ENCODE measurements at regions not wholly inside any gene's neighbourhood (a gene's known extent, or its start where the extent isn't known, plus 50 kb on each side); places are given as distances from the start of the nearest gene placed in this dataset.

DNA sequence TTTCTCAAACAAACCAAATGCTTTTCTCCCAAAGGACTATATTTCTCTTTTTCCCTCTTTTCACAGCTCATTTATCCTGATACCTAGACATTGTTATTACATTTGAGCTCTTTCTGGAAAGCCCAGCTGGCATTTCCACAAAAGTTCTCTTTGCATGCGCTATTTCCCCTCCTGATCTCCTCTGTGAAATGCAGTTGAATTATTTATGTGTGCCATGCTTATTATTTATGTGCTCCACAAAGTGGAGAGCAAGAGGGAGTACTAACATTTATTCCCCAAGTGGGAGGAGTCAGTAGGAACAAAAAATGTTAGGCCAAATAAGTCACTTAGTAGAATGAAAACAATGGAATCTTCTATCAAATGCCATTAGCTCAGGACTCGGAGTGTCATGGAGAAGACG, 626.6 kb upstream of the IGFBP7 start:
- no peak overlapping the region for H4K8ac ChIP-seq (replicated peaks; ENCODE audit: insufficient read length, low read depth, low read length)
- no peak overlapping the region for H3K14ac ChIP-seq (ENCODE audit: insufficient read depth, low read length)
- no peak overlapping the region for H2BK12ac ChIP-seq (ENCODE audit: insufficient read length, low read depth, low read length)
- H2BK15ac ChIP-seq (ENCODE audit: low read depth, low read length): no peak overlapping the region
- H3K4me1 ChIP-seq (ENCODE audit: insufficient read depth, low read length): no peaks in the 10 kb centered on the region; the same call in 1 of the 2 replicates
- H3K27me3 ChIP-seq (ENCODE audit: insufficient read depth, low read length): no peaks in the 10 kb centered on the region
- no peaks in the 10 kb centered on the region for H3K23me2 ChIP-seq (ENCODE audit: insufficient read length, low read depth, low read length, poor library complexity, severe bottlenecking)
- no peak overlapping the region for H3K23ac ChIP-seq (ENCODE audit: insufficient read length, low read depth, low read length)
- H3K56ac ChIP-seq (ENCODE audit: insufficient read length, low read depth, low read length): no peak overlapping the region
- H2BK120ac ChIP-seq (ENCODE audit: low read depth, low read length, poor library complexity, severe bottlenecking): no peak overlapping the region
- no peak overlapping the region for H2AFZ ChIP-seq (ENCODE audit: low read length)
- peaks cover 21 to 25% of the 10 kb centered on the region in 2 experiments for H3K4me1 Mint-ChIP-seq
- no peaks in the 10 kb centered on the region for H4K20me1 ChIP-seq (ENCODE audit: control insufficient read depth, insufficient read depth, insufficient read length)
- H3K27ac ChIP-seq (ENCODE audit: insufficient read length, low read depth, low read length): no peak overlapping the region
- H3T11ph ChIP-seq (ENCODE audit: low read length): no peak overlapping the region
- no peak overlapping the region for H4K5ac ChIP-seq (ENCODE audit: insufficient read length, low read depth, low read length)
- no peak overlapping the region for H4K91ac ChIP-seq (ENCODE audit: insufficient read length, low read depth, low read length)
- no peak overlapping the region for H3K9ac ChIP-seq (ENCODE audit: extremely low read depth, insufficient read length, low read length)
- peaks cover 0 to 5% (median 0%) of the 10 kb centered on the region in 3 experiments; a peak in 1 of 7 replicates for H3K36me3 Mint-ChIP-seq (ENCODE audit: insufficient read depth in 1 of 3, low read depth in 3 of 3)
- H3K79me1 ChIP-seq (ENCODE audit: insufficient read depth, low read depth, low read length, poor library complexity, severe bottlenecking): no peaks in the 10 kb centered on the region
- H3K79me2 ChIP-seq (ENCODE audit: insufficient read depth, low read length): no peaks in the 10 kb centered on the region
- no peak overlapping the region for H3K4ac ChIP-seq (ENCODE audit: low read depth, low read length)
- TF ChIP-seq, protein P1, sequence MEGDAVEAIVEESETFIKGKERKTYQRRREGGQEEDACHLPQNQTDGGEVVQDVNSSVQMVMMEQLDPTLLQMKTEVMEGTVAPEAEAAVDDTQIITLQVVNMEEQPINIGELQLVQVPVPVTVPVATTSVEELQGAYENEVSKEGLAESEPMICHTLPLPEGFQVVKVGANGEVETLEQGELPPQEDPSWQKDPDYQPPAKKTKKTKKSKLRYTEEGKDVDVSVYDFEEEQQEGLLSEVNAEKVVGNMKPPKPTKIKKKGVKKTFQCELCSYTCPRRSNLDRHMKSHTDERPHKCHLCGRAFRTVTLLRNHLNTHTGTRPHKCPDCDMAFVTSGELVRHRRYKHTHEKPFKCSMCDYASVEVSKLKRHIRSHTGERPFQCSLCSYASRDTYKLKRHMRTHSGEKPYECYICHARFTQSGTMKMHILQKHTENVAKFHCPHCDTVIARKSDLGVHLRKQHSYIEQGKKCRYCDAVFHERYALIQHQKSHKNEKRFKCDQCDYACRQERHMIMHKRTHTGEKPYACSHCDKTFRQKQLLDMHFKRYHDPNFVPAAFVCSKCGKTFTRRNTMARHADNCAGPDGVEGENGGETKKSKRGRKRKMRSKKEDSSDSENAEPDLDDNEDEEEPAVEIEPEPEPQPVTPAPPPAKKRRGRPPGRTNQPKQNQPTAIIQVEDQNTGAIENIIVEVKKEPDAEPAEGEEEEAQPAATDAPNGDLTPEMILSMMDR (conservative IDR thresholded peaks at IDR 0.05): no peak
- DNase-seq: no peak
- H2BK5ac ChIP-seq (ENCODE audit: insufficient read length, low read length): no peak overlapping the region
- no peak overlapping the region for H3K18ac ChIP-seq (ENCODE audit: insufficient read length, low read depth, low read length)
- no peaks in the 10 kb centered on the region for H3K27me3 Mint-ChIP-seq (ENCODE audit: low read depth)
- WGBS (ENCODE audit: extremely low coverage, insufficient read length, low lambda C conversion rate): no CpG with 5 or more reads among the region's 3 CpGs
- no peak overlapping the region for H3K27ac Mint-ChIP-seq
- H2BK20ac ChIP-seq (ENCODE audit: low read depth, low read length, poor library complexity, severe bottlenecking): no peak overlapping the region
- H3K4me2 ChIP-seq (ENCODE audit: insufficient read depth, insufficient read length, low read length): no peak overlapping the region
- no peaks in the 10 kb centered on the region for H3K9me3 ChIP-seq (ENCODE audit: control insufficient read depth, low read depth, low read length)
- H3K4me3 Mint-ChIP-seq: no peak overlapping the region
- H2AK5ac ChIP-seq (ENCODE audit: insufficient read length, low read length): no peak overlapping the region
- no peaks in the 10 kb centered on the region for H3K9me3 Mint-ChIP-seq
